HG02623 (cell line): ENCODE measurements at regions not wholly inside any gene's neighbourhood (a gene's known extent, or its start where the extent isn't known, plus 50 kb on each side); places are given as distances from the start of the nearest gene placed in this dataset.
A peak's percentile ranks its signal among the peaks of the same experiment; 100 is the strongest.
"Not testable (repeated sequence)": the region's sequence is repeated elsewhere in the genome, so short reads cannot be mapped to it uniquely, and the experiment has no call there.

Experiments used
- ATAC-seq: cut with Tn5 transposase; IDR thresholded peaks from one replicate; pipeline ENCODE4 v1.9.1; 2021; ENCODE audit warnings: moderate library complexity; ENCODE audit not compliant: unreplicated experiment

GRCh38 chr11:13163158-13163557, 114.4 kb upstream of the BMAL1 start:
- ATAC-seq: no peak

GRCh38 chr11:13166036-13166435, 111.6 kb upstream of the BMAL1 start:
- ATAC-seq: no peak

DNA sequence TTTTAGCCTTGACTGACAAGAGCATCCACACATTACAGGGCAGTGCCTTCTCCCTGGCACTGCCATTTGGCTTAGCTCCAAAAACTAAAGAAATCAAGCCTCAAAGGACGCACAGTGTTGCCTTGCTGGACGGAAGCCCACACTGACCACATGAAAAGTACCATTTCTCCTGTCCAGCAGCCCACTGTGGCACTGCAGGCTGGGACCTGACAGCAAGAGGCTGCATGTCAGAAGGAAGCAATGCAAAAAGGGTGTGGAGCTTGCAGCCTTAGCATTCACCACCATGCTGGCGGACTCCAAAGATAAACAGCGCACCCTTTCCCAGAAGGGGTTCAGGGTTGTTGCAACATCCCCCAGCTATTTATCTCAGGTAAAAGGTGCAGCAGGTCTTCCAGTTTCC, 109.3 kb upstream of the BMAL1 start:
- no peak for ATAC-seq

GRCh38 chr11:13169709-13170108, 107.9 kb upstream of the BMAL1 start:
- no peak for ATAC-seq

DNA sequence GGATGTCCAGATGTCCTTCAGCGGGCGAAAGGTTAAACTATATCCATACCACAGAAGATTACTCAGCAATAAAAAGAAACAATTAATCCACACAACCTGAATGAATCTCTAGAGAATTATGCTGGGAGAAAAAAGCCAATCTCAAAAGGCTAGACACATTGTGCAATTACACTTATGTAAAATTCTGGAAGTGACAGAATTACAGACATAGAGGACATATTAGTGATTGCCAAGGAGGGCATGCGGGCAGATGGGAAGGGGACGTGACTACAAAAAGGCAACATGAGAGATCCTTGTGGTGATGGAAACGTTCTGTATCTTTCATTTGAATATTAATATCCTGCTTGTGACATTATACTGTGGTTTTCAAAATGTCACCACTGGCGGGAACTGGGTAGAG, 103.5 kb upstream of the BMAL1 start:
- no peak for ATAC-seq

- no peak for ATAC-seq
Measured at GRCh38 chr11:13183094-13183825, 94.3 kb upstream of the BMAL1 start.

DNA sequence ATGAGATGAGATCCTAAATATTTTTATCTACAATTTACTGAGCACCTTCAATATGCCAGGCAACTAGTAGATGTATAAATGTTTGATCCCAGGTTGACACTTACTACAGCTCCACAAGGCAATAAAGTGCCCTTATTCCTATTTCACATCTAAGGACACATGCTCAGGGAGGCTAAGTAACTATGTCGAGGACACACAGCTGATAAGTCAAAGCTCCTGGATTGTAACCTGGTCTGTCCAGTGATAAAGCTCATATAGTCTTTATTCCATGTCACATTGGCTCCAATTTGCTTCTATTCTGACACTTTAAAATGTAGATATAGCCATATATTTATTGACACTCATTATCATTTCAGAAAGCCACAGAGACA, 93.8 kb upstream of the BMAL1 start:
- no peak for ATAC-seq

GRCh38 chr11:13184295-13184794, 93.2 kb upstream of the BMAL1 start:
- ATAC-seq: no peak

- no peak for ATAC-seq
Measured at GRCh38 chr11:13188179-13188578, 89.4 kb upstream of the BMAL1 start.

DNA sequence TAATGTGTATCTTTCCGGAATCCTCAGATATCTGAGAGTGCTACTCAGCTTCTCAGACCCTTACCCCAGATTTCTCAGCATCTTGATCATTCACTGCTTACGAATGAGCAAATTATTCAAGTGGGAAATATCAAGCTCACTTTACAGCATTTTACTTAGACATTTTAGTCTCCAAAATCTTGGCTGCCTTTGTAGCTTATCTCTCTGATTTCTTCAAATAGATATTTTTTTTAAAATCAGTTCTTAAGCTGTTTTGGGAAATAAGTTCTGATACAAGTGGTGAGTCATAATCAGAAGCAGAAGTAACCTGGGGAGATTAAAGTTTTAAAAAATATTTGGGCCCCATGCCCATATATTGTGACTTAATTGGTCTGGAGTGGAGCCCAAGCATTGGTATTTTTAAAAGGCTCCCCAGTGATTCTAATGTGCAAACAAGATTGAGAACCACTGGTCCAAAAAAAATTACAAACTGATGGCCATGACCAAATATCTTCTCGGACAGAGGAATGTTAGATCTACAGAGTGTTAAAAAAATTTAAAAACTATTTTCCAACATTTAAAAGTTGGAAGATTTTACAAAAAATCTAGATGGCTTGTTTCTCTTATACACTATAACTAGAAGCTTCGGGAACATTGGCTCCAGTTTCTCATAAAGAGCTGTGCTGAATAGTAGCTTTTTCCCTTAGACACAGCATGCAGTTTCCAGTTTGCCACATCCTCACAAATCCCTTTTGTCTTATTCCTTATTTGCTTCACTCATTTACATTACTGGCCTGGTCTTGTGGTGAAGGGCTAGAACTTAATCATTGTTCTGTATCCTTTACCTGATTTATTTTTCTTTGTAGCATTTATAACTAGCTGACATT, 87.8 kb upstream of the BMAL1 start:
- ATAC-seq: no peak

DNA sequence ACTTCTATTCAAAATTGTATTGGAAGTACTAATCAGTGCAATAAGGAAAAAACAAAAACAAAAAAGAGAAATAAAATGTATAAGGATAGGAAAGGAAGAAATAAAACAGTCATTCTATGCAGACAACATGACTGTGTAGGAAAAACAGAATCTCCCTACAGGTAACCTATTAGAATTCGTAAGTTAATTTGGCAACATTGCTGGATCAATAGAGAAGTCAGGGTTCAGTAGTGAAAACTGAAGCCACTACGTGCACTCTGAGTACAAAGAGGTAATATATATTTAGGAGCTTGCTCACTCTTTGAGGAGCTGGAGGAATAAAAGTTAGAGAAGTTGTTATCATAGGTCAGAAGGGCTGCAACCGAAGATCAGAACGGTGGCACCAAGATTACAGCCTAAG, 84.0 kb upstream of the BMAL1 start:
- no peak for ATAC-seq

GRCh38 chr11:13197374-13197773, 80.2 kb upstream of the BMAL1 start:
- ATAC-seq: not testable (repeated sequence)

DNA sequence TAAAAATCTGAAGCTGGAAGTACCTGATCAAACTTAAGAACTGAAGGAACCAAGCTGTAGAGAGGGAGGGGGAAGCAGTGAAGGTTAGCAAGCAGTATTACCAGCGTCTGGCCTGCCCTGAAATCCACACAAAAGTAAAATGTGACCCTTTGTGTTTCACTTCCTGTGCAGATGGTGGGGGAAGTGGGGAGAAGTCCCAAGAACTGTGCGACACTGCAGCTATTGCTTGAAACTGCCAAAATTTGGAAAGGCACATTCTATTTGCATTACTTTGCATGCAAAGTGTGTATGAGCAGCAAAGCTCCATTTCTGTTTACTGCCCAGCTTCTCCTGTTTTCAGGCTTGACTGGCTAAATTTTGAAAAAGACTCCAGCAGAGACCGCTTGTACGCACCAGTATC, 72.1 kb upstream of the BMAL1 start:
- peak; percentile 62 for ATAC-seq

- ATAC-seq: no peak
Measured at GRCh38 chr11:13206086-13206640, 71.4 kb upstream of the BMAL1 start.

- ATAC-seq: no peak
Measured at GRCh38 chr11:13207270-13207664, 70.3 kb upstream of the BMAL1 start.

DNA sequence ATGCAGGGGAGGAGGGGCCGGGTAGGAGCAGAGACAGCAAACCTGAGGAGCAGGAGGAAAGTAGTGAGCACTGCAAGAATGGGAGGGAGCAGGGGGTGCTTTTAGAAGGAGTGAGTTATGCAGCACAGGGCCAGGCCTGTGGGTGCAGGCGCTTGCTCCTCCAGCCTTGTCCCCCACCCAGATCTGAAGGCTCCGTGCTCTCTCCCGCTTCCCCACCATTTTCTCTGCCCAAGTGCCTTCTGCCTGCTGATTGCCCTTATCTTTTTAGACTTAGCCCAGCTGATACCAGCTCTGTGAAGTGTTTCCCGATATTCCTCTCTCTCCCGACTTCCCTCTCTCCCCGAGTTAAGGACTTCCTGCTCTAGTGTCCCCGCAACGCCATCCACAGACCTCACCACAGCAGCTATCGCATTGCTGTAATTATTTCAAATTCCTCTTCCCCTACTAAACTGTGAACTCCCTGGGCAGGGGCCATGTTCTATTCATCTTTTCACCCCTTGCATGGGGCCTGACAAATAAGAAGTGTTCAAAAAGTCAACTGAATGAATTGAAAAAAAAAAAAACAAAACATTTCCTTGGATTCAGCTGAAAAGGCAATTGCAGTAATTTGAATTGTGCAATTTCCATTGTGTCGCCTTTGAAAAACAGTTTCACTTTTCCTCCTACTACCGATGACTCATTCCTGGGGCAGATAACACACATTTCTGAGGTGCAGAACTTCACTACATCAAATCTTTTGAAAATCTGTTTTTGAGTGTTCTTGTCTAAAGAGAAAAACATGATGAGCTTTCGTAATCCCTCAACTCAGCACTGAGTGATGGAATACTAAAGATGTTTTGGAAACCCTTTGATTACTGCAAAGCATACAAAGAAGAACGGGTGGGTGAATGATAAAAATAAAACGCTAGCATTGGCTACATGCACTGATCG, 69.7 kb upstream of the BMAL1 start:
- ATAC-seq: no peak

- no peak for ATAC-seq
Measured at GRCh38 chr11:13208921-13209320, 68.7 kb upstream of the BMAL1 start.

DNA sequence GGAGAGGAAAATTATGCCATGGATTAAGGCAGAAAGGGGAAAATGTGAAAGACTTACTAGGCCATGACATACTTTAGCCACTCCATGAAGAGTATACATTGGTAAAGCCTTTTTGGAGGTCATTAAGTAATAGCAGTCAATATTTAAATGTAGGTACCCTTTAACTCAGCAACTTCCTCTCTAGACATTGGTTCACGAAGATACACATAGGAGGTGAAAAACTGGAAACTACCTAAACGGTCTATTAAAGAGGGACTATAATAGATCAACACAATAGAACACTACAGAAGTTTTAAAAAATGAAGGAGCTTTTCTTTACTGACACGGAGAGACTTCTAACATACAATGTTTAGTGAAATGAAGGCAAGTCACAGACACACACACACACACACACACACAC, 68.2 kb upstream of the BMAL1 start:
- no peak for ATAC-seq

GRCh38 chr11:13210424-13210823, 67.2 kb upstream of the BMAL1 start:
- no peak for ATAC-seq

GRCh38 chr11:13214276-13214675, 63.3 kb upstream of the BMAL1 start:
- ATAC-seq: no peak

- ATAC-seq: no peak
Measured at GRCh38 chr11:13215149-13215548, 62.4 kb upstream of the BMAL1 start.
